ENCODE measurements at regions not wholly inside any gene's neighbourhood (a gene's known extent, or its start where the extent isn't known, plus 50 kb on each side); places are given as distances from the start of the nearest gene placed in this dataset.

DNA sequence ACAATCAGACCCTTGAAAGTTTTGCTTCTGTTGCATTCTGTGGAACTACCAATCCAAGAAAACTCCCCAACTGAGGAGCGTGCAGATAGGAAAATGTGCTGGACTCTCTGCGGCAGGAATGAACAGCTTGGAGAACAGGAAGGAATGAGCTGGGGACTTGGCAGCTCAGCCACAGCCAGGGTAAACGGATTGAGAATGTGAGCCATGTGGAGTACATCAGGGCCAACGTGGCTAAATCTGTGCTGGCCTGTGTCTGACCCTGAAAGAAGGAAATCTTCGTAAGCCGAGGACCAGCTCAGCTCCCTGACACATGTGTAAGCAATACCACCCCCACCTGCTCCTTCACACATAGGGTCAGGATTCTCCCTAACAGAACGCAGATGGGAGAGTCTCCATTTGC lies 1023.7 kb downstream of the BCL11A start:
- TF ChIP-seq CEBPB (IDR thresholded peaks at IDR 0.05), result no peak
- no peak for TF ChIP-seq POLR2AphosphoS2 (conservative IDR thresholded peaks at IDR 0.05; ENCODE audit: low read length)
- no peak for TF ChIP-seq CTCF (IDR thresholded peaks at IDR 0.05)
- no peak for TF ChIP-seq RFX5 (IDR thresholded peaks at IDR 0.05)
- TF ChIP-seq POLR2A (IDR thresholded peaks at IDR 0.05; ENCODE audit: low read length), result no peak
- TF ChIP-seq HOXB5 (CRISPR knock-in tag; IDR thresholded peaks at IDR 0.05), result no peak

Data from A549 (cell line).